Chondrocyte (in vitro differentiated cells): ENCODE measurements at regions not wholly inside any gene's neighbourhood (a gene's known extent, or its start where the extent isn't known, plus 50 kb on each side); places are given as distances from the start of the nearest gene placed in this dataset.

ENCODE experiments used
- DNase-seq: peaks from one replicate; pipeline ENCODE4 v3.0.0; 2021; ENCODE audit warnings: mixed read lengths, low spot score
- H3K27ac Mint-ChIP-seq: one replicate; pipeline ENCODE4 v1.8.0; 2021; ENCODE audit warnings: mild to moderate bottlenecking, moderate library complexity, mixed read lengths; ENCODE audit not compliant: unreplicated experiment
- H3K27me3 Mint-ChIP-seq: 2 replicates; pipeline ENCODE4 v1.8.0; 2021; ENCODE audit warnings: low read depth, mixed read lengths
- H3K36me3 Mint-ChIP-seq: 2 replicates; pipeline ENCODE4 v1.8.0; 2021; ENCODE audit warnings: low read depth, mixed read lengths
- H3K4me1 Mint-ChIP-seq: 2 replicates; pipeline ENCODE4 v1.8.0; 2021; ENCODE audit warnings: low read depth, mild to moderate bottlenecking, mixed read lengths
- H3K4me3 Mint-ChIP-seq: one replicate; pipeline ENCODE4 v1.8.0; 2021; ENCODE audit warnings: mild to moderate bottlenecking, moderate library complexity, mixed read lengths; ENCODE audit not compliant: unreplicated experiment
- H3K9me3 Mint-ChIP-seq: 2 replicates; pipeline ENCODE4 v1.8.0; 2021; ENCODE audit warnings: low read depth, mixed read lengths
- TF ChIP-seq, protein P1 (sequence below): fragments of 200-600 bp; sonication (generic); IDR thresholded peaks from 2 replicates; pipeline ENCODE4 v1.5.0; 2021; ENCODE audit warnings: antibody characterized with exemption, mild to moderate bottlenecking, moderate library complexity

DNA sequence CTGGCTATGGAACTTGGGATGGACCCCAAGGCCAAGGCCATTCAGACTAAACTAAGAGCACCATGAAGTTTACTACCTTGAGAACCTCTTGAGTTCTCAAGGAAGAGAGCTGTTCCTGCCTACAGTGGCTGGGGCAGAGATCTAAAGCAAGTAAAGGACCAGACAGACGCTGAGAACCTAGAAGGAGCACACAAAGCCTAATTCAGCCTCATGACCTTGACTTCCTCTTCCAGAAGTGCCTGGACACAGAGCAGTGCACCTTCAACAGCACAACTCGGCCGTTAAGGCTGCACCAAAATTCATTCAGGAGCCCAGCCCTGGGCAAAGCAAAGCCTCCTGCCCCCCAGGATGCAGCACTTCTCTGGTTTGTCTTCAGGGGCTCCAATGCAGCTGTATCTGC, 82.9 kb upstream of the AKIP1 start:
- H3K4me1 Mint-ChIP-seq, result peaks cover 22% of the 10 kb centered on the region
- H3K27ac Mint-ChIP-seq, result no peak overlapping the region
- DNase-seq, result no peak
- H3K27me3 Mint-ChIP-seq, result no peaks in the 10 kb centered on the region
- H3K9me3 Mint-ChIP-seq, result no peaks in the 10 kb centered on the region
- no peak overlapping the region for H3K4me3 Mint-ChIP-seq
- TF ChIP-seq, protein P1, sequence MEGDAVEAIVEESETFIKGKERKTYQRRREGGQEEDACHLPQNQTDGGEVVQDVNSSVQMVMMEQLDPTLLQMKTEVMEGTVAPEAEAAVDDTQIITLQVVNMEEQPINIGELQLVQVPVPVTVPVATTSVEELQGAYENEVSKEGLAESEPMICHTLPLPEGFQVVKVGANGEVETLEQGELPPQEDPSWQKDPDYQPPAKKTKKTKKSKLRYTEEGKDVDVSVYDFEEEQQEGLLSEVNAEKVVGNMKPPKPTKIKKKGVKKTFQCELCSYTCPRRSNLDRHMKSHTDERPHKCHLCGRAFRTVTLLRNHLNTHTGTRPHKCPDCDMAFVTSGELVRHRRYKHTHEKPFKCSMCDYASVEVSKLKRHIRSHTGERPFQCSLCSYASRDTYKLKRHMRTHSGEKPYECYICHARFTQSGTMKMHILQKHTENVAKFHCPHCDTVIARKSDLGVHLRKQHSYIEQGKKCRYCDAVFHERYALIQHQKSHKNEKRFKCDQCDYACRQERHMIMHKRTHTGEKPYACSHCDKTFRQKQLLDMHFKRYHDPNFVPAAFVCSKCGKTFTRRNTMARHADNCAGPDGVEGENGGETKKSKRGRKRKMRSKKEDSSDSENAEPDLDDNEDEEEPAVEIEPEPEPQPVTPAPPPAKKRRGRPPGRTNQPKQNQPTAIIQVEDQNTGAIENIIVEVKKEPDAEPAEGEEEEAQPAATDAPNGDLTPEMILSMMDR, result no peak
- peaks cover 2% of the 10 kb centered on the region for H3K36me3 Mint-ChIP-seq

DNA sequence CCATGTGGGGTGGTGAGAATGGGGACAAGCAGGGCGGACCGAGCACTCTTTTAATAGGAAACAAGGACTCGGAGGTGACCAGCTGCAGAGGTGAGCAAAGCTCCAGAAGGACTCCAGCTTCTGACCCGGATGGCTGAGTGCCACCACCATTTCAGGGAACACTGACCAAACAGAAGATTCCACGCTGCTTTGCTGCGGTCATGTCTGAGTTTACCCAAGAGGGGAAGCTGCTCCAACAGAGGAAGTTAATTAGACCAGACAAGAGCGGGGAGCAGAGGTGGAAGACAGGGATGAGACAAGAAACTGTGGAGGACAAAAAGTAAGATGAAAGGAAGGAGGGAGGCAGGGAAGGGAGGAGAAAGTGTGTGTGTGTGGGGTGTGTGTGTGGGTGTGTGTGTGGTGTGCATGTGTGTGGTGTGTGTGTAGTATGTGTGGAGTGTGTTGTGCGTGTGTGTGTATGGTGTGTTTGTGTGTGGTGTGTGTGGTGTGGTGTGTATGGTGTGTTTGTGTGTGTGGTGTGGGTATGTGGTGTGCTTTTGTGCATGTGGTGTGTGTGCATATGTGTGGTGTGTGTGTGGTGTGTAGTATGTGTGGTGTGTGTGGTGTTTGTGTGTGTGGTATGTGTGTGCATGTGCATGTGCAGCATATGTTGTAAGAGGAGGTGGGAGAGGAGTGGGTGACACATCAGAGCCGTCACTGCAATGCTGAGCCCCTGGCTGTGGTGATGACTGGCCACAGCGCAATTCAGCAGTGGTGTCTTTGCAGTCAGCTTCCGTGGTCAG, 82.2 kb upstream of the AKIP1 start:
- DNase-seq, result no peak
- Mint-ChIP-seq H3K36me3 (peaks cover 2% of the 10 kb centered on the region), H3K9me3 (no peaks in the 10 kb centered on the region), H3K4me3 (no peak overlapping the region), H3K27ac (no peak overlapping the region), H3K4me1 (peaks cover 30% of the 10 kb centered on the region), H3K27me3 (no peaks in the 10 kb centered on the region)
- TF ChIP-seq, protein P1, result no peak

DNA sequence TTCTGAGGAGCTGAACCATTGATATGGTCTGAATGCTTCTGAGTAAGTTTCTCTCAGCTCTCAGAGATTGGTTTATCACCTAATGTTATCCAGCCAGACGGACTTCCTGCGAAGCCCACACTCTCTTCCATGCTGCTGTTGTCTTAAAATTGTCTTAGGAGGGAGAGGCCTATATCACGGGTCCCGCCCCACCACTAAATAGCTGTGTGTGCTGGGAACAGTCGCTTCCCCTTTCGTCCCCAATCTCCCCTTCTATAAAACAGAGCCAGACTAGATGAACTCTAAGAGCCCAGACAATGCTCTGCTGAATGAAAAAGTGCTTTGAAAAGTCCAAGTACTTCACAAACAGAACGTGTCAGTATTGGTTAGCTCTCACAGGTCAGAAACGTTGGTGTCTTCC, 81.4 kb upstream of the AKIP1 start:
- H3K4me3 Mint-ChIP-seq, result no peak overlapping the region
- no peaks in the 10 kb centered on the region for H3K9me3 Mint-ChIP-seq
- H3K27ac Mint-ChIP-seq, result no peak overlapping the region
- TF ChIP-seq, protein P1, result no peak
- H3K4me1 Mint-ChIP-seq, result peaks cover 37% of the 10 kb centered on the region
- H3K36me3 Mint-ChIP-seq, result no peaks in the 10 kb centered on the region
- DNase-seq, result no peak
- H3K27me3 Mint-ChIP-seq, result no peaks in the 10 kb centered on the region

DNA sequence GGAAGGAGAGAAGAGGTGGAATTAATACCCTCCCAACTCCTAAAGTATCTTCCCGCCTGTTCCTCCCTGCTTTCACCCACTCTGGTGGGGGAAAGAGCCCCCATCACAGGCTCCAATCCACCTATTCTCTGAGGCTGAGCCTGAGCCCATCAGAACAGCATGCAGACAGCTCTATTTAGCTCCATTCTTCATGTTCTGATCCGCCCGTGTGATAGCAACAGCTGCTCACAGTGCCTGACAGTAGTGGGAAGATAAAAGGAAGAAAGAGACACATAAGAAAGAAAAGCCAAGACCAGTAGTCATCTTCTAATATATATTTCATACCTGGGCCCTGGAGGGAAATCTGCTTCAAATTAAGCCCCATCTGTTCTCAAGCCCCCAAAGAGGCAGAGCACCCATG, 80.3 kb upstream of the AKIP1 start:
- Mint-ChIP-seq H3K9me3 (no peaks in the 10 kb centered on the region), H3K36me3 (no peaks in the 10 kb centered on the region), H3K27me3 (no peaks in the 10 kb centered on the region), H3K4me3 (no peak overlapping the region), H3K27ac (no peak overlapping the region), H3K4me1 (peaks cover 44% of the 10 kb centered on the region)
- TF ChIP-seq, protein P1, result no peak
- DNase-seq, result no peak

DNA sequence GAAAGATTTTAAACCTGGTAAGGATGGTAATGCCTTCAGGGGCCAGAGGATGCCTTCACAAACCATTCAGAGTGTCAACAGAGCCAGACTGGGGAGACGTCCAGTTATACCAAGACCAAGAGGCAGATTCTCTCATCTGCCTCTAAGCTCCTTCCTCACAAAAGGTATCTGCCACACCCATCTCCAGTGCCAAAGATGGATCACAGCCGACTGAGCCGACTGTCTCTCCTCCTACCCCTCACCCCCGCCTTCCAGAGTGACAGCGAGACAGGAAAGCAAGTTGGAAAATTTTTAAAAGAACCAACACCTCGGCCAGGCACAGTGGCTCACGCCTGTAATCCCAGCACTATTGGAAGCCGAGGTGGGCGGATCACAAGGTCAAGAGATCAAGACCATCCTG, 79.1 kb upstream of the AKIP1 start:
- TF ChIP-seq, protein P1, result no peak
- Mint-ChIP-seq H3K9me3 (no peaks in the 10 kb centered on the region), H3K36me3 (no peaks in the 10 kb centered on the region), H3K4me1 (peaks cover 48% of the 10 kb centered on the region), H3K27ac (peak overlapping the region; percentile 98), H3K27me3 (no peaks in the 10 kb centered on the region), H3K4me3 (no peak overlapping the region)
- no peak for DNase-seq
